ENCODE measurements at regions not wholly inside any gene's neighbourhood (a gene's known extent, or its start where the extent isn't known, plus 50 kb on each side); places are given as distances from the start of the nearest gene placed in this dataset.

GRCh38 chr2:181253438-181253837 is 203.7 kb upstream of the ITGA4 start:
- DNase-seq (ENCODE audit: extremely low read depth, insufficient read length): no peak
- no peaks in the 10 kb centered on the region for H3K36me3 ChIP-seq (ENCODE audit: control insufficient read depth, insufficient read depth, low read length)
- no peaks in the 10 kb centered on the region for H3K27me3 ChIP-seq (replicated peaks; ENCODE audit: control insufficient read depth, insufficient read depth, low read length)
- no peak for TF ChIP-seq CTCF (IDR thresholded peaks at IDR 0.05; ENCODE audit: insufficient read depth, low read length, poor library complexity, severe bottlenecking)
- no peak overlapping the region for H3K4me3 ChIP-seq (replicated peaks; ENCODE audit: low read depth, low read length)

- no peak for DNase-seq (ENCODE audit: extremely low read depth, insufficient read length)
- no peak for TF ChIP-seq CTCF (IDR thresholded peaks at IDR 0.05; ENCODE audit: insufficient read depth, low read length, poor library complexity, severe bottlenecking)
These were observed 201.5 kb upstream of the ITGA4 start for GRCh38 chr2:181255651-181256050.

GRCh38 chr2:181258720-181259119 is 198.5 kb upstream of the ITGA4 start:
- DNase-seq (ENCODE audit: extremely low read depth, insufficient read length): no peak
- Histone ChIP-seq H3K36me3 (ENCODE audit: control insufficient read depth, insufficient read depth, low read length) (no peaks in the 10 kb centered on the region), H3K27me3 (replicated peaks; ENCODE audit: control insufficient read depth, insufficient read depth, low read length) (no peaks in the 10 kb centered on the region), H3K4me3 (replicated peaks; ENCODE audit: low read depth, low read length) (no peak overlapping the region)
- no peak for TF ChIP-seq CTCF (IDR thresholded peaks at IDR 0.05; ENCODE audit: insufficient read depth, low read length, poor library complexity, severe bottlenecking)

More at GRCh38 chr2:181255651-181256050, 201.5 kb upstream of the ITGA4 start:
- no peak overlapping the region for H3K4me3 ChIP-seq (replicated peaks; ENCODE audit: low read depth, low read length)
- H3K36me3 ChIP-seq (ENCODE audit: control insufficient read depth, insufficient read depth, low read length): no peaks in the 10 kb centered on the region
- no peaks in the 10 kb centered on the region for H3K27me3 ChIP-seq (replicated peaks; ENCODE audit: control insufficient read depth, insufficient read depth, low read length)

- no peaks in the 10 kb centered on the region for H3K36me3 ChIP-seq (ENCODE audit: control insufficient read depth, insufficient read depth, low read length)
- no peak for TF ChIP-seq CTCF (IDR thresholded peaks at IDR 0.05; ENCODE audit: insufficient read depth, low read length, poor library complexity, severe bottlenecking)
- DNase-seq (ENCODE audit: extremely low read depth, insufficient read length): no peak
- no peaks in the 10 kb centered on the region for H3K27me3 ChIP-seq (replicated peaks; ENCODE audit: control insufficient read depth, insufficient read depth, low read length)
- no peak overlapping the region for H3K4me3 ChIP-seq (replicated peaks; ENCODE audit: low read depth, low read length)
These were observed 194.4 kb upstream of the ITGA4 start for GRCh38 chr2:181262782-181263181.

GRCh38 chr2:181264001-181264400 is 193.2 kb upstream of the ITGA4 start:
- no peaks in the 10 kb centered on the region for H3K27me3 ChIP-seq (replicated peaks; ENCODE audit: control insufficient read depth, insufficient read depth, low read length)
- no peak for TF ChIP-seq CTCF (IDR thresholded peaks at IDR 0.05; ENCODE audit: insufficient read depth, low read length, poor library complexity, severe bottlenecking)
- no peaks in the 10 kb centered on the region for H3K36me3 ChIP-seq (ENCODE audit: control insufficient read depth, insufficient read depth, low read length)
- no peak for DNase-seq (ENCODE audit: extremely low read depth, insufficient read length)
- H3K4me3 ChIP-seq (replicated peaks; ENCODE audit: low read depth, low read length): no peak overlapping the region

- Histone ChIP-seq H3K27me3 (replicated peaks; ENCODE audit: control insufficient read depth, insufficient read depth, low read length) (no peaks in the 10 kb centered on the region), H3K36me3 (ENCODE audit: control insufficient read depth, insufficient read depth, low read length) (no peaks in the 10 kb centered on the region), H3K4me3 (replicated peaks; ENCODE audit: low read depth, low read length) (no peak overlapping the region)
- no peak for DNase-seq (ENCODE audit: extremely low read depth, insufficient read length)
- TF ChIP-seq CTCF (IDR thresholded peaks at IDR 0.05; ENCODE audit: insufficient read depth, low read length, poor library complexity, severe bottlenecking): no peak
These were observed 192.7 kb upstream of the ITGA4 start for GRCh38 chr2:181264441-181264840.
